HG02943 (cell line): ENCODE measurements at regions not wholly inside any gene's neighbourhood (a gene's known extent, or its start where the extent isn't known, plus 50 kb on each side); places are given as distances from the start of the nearest gene placed in this dataset.

Source experiments
- ATAC-seq: cut with Tn5 transposase; IDR thresholded peaks from one replicate; pipeline ENCODE4 v1.9.1; 2021; ENCODE audit warnings: mild to moderate bottlenecking, low read depth, moderate library complexity; ENCODE audit not compliant: unreplicated experiment

GRCh38 chr10:44306147-44306710 is 78.7 kb downstream of the CXCL12 start:
- ATAC-seq: no peak

GRCh38 chr10:44301781-44302355 is 83.0 kb downstream of the CXCL12 start:
- no peak for ATAC-seq

- ATAC-seq: no peak
Measured at GRCh38 chr10:44300666-44301649, 83.9 kb downstream of the CXCL12 start.

GRCh38 chr10:44298713-44299112 is 86.2 kb downstream of the CXCL12 start:
- ATAC-seq: no peak

DNA sequence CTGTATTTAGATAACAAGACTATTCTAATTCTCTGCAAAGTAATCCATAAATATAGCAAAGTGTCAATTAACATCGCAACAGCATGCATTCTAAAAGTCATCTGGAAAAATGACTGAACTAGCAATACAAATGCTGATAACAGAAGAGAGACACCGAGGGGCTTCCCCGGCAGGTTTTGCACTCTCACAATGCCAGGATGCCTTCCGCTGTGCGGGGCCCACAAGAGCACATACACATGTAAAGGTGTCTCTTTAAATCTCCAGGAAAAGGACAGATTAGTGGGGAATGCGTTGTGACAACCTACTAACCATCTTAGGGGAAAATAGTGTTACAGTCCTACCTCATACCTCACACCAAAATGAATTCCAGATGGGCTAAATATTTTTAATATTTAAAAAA is 86.9 kb downstream of the CXCL12 start:
- ATAC-seq: no peak

GRCh38 chr10:44295644-44296241 is 89.2 kb downstream of the CXCL12 start:
- no peak for ATAC-seq

DNA sequence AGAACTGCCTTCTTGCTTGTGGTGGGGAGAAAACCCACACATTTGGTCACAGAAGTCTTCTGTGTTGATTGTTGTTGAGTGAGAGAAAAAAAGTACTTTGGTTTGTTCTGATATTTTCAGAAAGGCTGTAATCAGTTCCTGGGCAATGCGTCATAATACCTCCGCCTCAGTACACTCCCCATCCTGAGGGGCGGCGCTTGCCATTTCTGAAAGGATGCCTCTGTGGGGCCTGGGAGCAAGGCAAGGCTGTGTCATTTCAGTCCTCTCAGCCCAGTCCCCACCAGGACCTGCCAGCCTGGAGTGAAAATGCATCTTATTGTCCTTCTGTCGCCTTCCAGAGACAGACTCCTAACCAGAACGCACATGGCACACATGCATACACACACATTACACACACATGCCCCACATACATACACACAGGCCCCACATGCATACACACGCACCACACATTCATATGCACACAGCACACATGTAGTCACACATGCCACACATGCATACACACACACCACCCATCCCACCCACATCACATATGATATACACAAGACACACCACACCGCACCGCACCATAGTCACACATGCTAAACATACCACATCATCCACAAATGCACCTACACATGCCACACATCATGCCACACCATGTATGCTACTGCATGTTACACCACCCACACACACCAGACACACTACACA is 90.0 kb downstream of the CXCL12 start:
- ATAC-seq: no peak

DNA sequence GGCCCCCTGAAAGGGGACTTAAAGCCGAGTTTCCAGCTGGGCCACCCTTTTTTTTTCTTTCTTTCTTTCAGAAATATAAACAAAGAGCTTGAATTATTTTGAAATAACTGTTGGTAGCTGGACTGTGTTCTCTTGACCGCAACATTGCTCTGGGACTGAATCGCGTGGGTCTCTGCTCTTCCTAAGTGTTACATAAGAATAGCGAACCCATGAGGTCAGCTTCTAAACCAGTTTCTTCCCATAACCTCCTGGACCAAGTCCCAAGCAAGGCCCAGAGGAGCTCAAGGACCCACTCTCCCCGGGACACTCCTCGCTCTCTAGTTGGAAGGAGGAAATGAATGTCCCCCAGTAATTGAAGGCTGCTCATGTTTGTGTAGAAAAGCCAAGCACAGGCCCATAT is 91.1 kb downstream of the CXCL12 start:
- ATAC-seq: no peak

DNA sequence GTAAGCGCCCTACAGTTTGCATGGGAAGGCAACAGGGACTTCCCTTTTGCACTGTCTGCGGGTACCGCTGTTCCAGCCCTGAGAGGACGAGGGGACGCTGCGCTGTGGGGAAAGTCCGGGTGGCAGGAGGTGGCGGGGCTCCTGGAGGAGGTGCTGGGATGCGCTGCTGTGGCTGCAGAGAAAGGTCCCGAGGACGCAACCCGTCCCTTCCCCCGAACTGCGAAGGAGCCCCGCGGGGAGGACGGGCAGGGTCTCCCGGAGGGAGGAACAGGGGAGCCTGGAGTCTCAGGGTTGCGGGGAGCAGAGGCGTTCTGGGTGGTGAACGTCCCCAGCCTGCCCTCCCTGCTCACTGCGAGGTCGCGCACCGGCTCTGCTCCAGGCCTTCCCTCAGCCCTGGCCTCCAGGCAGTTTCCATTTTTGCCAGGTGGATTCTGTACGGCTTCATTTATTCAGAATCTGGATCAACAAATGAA is 91.6 kb downstream of the CXCL12 start:
- no peak for ATAC-seq

GRCh38 chr10:44292390-44293002 is 92.4 kb downstream of the CXCL12 start:
- ATAC-seq: no peak

DNA sequence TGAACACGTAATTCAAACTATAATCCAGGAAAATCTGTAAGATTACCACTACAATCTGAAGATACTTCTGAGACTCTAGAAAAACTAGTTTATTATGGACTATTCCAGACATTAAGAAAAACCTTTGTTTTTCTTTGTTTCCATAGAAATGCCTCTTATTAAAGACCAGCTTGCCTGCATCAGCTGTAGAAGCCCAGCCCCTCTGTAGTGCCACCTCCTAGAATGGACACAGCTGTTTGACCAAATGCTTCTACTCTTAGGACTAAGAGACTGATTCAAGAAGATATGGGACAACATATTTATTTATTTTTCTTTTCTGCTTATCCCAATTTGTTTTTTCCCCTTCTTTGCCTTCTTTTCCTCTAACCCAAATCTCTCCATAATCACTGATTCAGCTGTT is 93.8 kb downstream of the CXCL12 start:
- ATAC-seq: no peak

GRCh38 chr10:44289125-44289524 is 95.8 kb downstream of the CXCL12 start:
- no peak for ATAC-seq

GRCh38 chr10:44287408-44287807 is 97.5 kb downstream of the CXCL12 start:
- no peak for ATAC-seq

- no peak for ATAC-seq
Measured at GRCh38 chr10:44284198-44285084, 100.5 kb downstream of the CXCL12 start.

- ATAC-seq: no peak
Measured at GRCh38 chr10:44282626-44283300, 102.1 kb downstream of the CXCL12 start.

DNA sequence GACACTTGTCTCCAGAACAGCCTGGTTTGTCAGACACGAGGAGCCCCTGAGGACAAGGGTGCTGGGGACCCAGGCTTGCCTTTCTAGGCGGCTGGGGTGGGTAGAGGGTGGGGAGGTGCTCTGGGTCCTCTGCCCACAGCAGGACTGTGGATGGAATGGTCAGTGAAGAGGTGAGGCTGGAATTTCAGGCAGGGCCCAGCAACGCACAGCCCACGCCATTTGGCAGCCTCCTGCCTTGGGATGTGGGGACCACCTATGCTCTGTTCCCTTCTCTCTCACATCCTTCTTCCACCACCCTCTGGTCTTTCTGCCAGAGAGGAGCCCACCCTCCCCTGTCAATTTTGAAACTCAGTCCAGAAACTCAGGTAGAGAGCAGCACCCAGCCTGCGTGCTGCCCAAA is 103.2 kb downstream of the CXCL12 start:
- ATAC-seq: no peak

DNA sequence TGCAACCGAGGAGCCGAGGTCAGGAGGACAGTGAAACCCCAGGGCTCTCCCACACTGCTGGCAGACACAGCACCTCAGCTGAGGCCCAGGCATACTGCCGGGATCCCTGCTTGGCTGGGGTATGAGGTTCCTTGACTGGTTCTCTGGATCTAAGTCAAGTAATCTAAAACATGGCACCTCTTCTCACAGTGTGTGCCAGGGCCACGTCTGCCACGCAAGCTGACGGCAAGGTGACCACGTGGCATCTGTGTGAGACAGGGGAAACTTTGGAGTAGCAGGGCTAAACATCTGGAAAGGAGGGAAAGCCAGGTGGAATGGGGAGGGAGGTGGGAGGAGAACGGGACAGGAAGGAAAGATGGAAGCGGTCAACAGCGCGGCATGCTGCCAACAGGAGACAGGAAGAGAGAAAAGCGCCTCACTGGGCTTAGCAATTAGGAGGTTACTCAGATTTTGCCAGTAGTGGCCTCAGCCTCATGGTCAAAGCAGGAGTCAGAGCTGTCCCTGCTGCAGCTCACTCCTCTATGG is 103.7 kb downstream of the CXCL12 start:
- no peak for ATAC-seq
